GM13977 (cell line): ENCODE measurements at regions not wholly inside any gene's neighbourhood (a gene's known extent, or its start where the extent isn't known, plus 50 kb on each side); places are given as distances from the start of the nearest gene placed in this dataset.

Experiments used
- DNase-seq: peaks from one replicate; pipeline ENCODE4 v3.0.0; 2012; ENCODE audit warnings: low spot score
- CTCF ChIP-seq: IDR thresholded peaks from 2 replicates; pipeline ENCODE4 v1.5.1; 2012; ENCODE audit warnings: mild to moderate bottlenecking, control low read depth; ENCODE audit not compliant: insufficient read depth; ENCODE audit errors: extremely low read depth, missing control alignments
- in situ Hi-C: fragments of 300-500 bp; cut with MboI; formaldehyde crosslinking; loops from one replicate; pipeline ENCODE4 v1.12.0; 2022; ENCODE audit warnings: low sequenced_read_pairs, low pct_unique_long_range_greater_than_20kb, mixed read lengths, inconsistent platforms; ENCODE audit not compliant: unreplicated experiment

GRCh38 chr2:172336681-172337080 lies 90.7 kb upstream of the ITGA6 start:
- no peak for TF ChIP-seq CTCF
- in situ Hi-C loops: no loop called here
- no peak for DNase-seq

GRCh38 chr2:172339371-172340010 lies 87.9 kb upstream of the ITGA6 start:
- no peak for TF ChIP-seq CTCF
- in situ Hi-C loops: no loop called here
- no peak for DNase-seq

- no peak for DNase-seq
- in situ Hi-C loops: no loop called here
- no peak for TF ChIP-seq CTCF
Measured at GRCh38 chr2:172340394-172340793, 87.0 kb upstream of the ITGA6 start.

- TF ChIP-seq CTCF: no peak
- no peak for DNase-seq
- in situ Hi-C loops: no loop called here
Measured at GRCh38 chr2:172342078-172342477, 85.3 kb upstream of the ITGA6 start.

- in situ Hi-C loops: no loop called here
- no peak for TF ChIP-seq CTCF
- DNase-seq: no peak
Measured at GRCh38 chr2:172342611-172343010, 84.8 kb upstream of the ITGA6 start.

- no peak for DNase-seq
- TF ChIP-seq CTCF: no peak
- in situ Hi-C loops: no loop called here
Measured at GRCh38 chr2:172344159-172344558, 83.2 kb upstream of the ITGA6 start.

GRCh38 chr2:172345956-172346555 lies 81.3 kb upstream of the ITGA6 start:
- no peak for TF ChIP-seq CTCF
- DNase-seq: no peak
- in situ Hi-C loops: no loop called here
